ENCODE measurements at regions not wholly inside any gene's neighbourhood (a gene's known extent, or its start where the extent isn't known, plus 50 kb on each side); places are given as distances from the start of the nearest gene placed in this dataset.

GRCh38 chr6:163679753-163680152 lies 265.2 kb downstream of the QKI start:
- TF ChIP-seq CTCF (IDR thresholded peaks at IDR 0.05) = no peak
- Histone ChIP-seq H3K36me3 (no peaks in the 10 kb centered on the region), H3K27ac (no peak overlapping the region), H3K4me3 (no peak overlapping the region), H3K4me1 (no peaks in the 10 kb centered on the region), H3K9me3 (no peaks in the 10 kb centered on the region), H3K27me3 (no peaks in the 10 kb centered on the region)
- intact Hi-C loops (cut with DNase I) = no loop called here
- DNase-seq = peak in 1 of 4 donors; percentile 24
- no peak for ATAC-seq

GRCh38 chr6:163679012-163679660 lies 264.6 kb downstream of the QKI start:
- intact Hi-C loops (cut with DNase I) = no loop called here

GRCh38 chr6:163675611-163676010 lies 261.1 kb downstream of the QKI start:
- no peak for TF ChIP-seq CTCF (IDR thresholded peaks at IDR 0.05)
- ATAC-seq (no peak), DNase-seq (no peak)
- Histone ChIP-seq H3K4me3 (no peak overlapping the region), H3K27ac (no peak overlapping the region), H3K27me3 (no peaks in the 10 kb centered on the region), H3K9me3 (no peaks in the 10 kb centered on the region), H3K4me1 (no peaks in the 10 kb centered on the region), H3K36me3 (no peaks in the 10 kb centered on the region)
- intact Hi-C loops (cut with DNase I) = no loop called here

More at GRCh38 chr6:163679012-163679660, 264.6 kb downstream of the QKI start:
- no peak for TF ChIP-seq CTCF (IDR thresholded peaks at IDR 0.05)
- H3K9me3 ChIP-seq = no peaks in the 10 kb centered on the region
- no peaks in the 10 kb centered on the region for H3K27me3 ChIP-seq
- H3K36me3 ChIP-seq = no peaks in the 10 kb centered on the region
- no peaks in the 10 kb centered on the region for H3K4me1 ChIP-seq
- ATAC-seq = no peak
- H3K27ac ChIP-seq = no peak overlapping the region
- no peak overlapping the region for H3K4me3 ChIP-seq
- DNase-seq = no peak

- H3K36me3 ChIP-seq = no peaks in the 10 kb centered on the region
- no peaks in the 10 kb centered on the region for H3K27me3 ChIP-seq
- no peak for TF ChIP-seq CTCF (IDR thresholded peaks at IDR 0.05)
- intact Hi-C loops (cut with DNase I) = no loop called here
- H3K27ac ChIP-seq = no peak overlapping the region
- ATAC-seq = no peak
- H3K9me3 ChIP-seq = no peaks in the 10 kb centered on the region
- DNase-seq = no peak
- H3K4me1 ChIP-seq = peaks cover 0 to 8% of the 10 kb centered on the region in 2 donors
- no peak overlapping the region for H3K4me3 ChIP-seq
These were observed 258.2 kb downstream of the QKI start for GRCh38 chr6:163672710-163673109.

- Histone ChIP-seq H3K4me3 (no peak overlapping the region), H3K9me3 (no peaks in the 10 kb centered on the region), H3K4me1 (peaks cover 2 to 14% of the 10 kb centered on the region in 2 donors), H3K27ac (no peak overlapping the region), H3K27me3 (no peaks in the 10 kb centered on the region), H3K36me3 (no peaks in the 10 kb centered on the region)
- no peak for DNase-seq
- no peak for TF ChIP-seq CTCF (IDR thresholded peaks at IDR 0.05)
- no peak for ATAC-seq
- intact Hi-C loops (cut with DNase I) = no loop called here
These were observed 257.3 kb downstream of the QKI start for GRCh38 chr6:163671791-163672190.
